Stimulated activated naive CD8-positive, alpha-beta T cell treated with anti-CD3 and anti-CD28 coated beads, Interleukin-15, Interleukin-2, amounts not matched to agents 100 U/mL and 50 U/mL, for 24 hours (primary cell): ENCODE measurements at regions not wholly inside any gene's neighbourhood (a gene's known extent, or its start where the extent isn't known, plus 50 kb on each side); places are given as distances from the start of the nearest gene placed in this dataset.
"Not testable (repeated sequence)": the region's sequence is repeated elsewhere in the genome, so short reads cannot be mapped to it uniquely, and the experiment has no call there.

ENCODE experiments used
- ATAC-seq: fragments of 150-1000 bp; cut with Tn5 transposase; one replicate; pipeline ENCODE4 v1.10.0; 2021
- DNase-seq: peaks from one replicate; pipeline ENCODE4 v3.0.0; 2021

DNA sequence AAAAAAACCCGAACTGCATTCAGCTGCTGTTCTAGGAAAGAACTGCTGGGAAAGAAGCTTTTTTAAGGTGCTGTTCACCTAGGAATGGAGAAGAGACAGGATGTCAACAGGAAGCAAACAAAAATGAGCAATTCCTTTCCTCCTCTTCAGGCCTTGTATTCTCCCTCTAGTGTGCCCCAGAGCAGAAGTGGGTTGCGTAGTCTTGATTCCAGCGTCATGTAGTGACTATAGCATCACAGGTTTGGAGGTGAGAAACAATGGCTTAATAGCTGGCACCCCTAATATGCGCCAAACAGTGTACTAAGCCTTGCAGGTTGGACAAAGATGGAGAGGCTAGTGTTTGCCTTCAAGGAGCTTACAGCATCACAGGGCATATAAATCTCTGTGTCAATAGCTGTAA, 146.3 kb upstream of the LCORL start:
- ATAC-seq (no peak), DNase-seq (no peak)

DNA sequence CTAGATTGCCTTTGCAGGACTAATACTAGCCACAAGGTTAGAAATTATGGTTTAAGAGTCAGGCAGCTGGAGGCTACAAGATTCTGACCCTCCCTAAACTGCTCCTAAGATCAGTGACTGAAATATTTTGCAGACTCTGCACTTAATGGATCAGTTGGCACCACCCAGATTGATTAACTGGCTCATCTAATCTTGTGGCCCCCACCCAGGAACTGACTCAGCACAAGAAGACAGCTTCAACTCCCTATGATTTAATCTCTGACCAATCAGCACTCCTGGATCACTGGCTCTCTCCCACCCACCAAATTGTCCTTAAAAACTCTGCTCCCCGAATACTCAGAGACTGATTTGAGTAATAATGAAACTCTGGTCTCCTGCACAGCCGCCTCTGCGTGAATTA, 145.4 kb upstream of the LCORL start:
- ATAC-seq (no peak), DNase-seq (no peak)

DNA sequence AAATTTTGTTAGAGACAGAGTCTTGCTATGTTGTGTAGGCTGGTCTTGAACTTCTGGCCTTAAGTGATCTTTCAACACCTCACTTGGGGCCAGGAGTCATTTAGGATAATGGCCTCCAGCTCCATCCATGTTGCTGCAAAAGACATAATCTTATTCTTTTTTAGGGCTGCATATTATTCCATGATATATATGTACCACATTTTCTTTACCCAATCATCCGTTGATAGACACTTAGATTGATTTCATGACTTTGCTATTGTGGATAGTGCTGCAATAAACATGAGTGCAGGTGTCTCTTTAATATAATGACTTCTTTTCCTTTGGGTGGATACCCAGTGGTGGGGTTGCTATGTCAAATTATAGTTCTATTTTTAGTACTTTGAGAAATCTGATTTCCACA, 140.9 kb upstream of the LCORL start:
- no peak for ATAC-seq
- DNase-seq, result no peak

DNA sequence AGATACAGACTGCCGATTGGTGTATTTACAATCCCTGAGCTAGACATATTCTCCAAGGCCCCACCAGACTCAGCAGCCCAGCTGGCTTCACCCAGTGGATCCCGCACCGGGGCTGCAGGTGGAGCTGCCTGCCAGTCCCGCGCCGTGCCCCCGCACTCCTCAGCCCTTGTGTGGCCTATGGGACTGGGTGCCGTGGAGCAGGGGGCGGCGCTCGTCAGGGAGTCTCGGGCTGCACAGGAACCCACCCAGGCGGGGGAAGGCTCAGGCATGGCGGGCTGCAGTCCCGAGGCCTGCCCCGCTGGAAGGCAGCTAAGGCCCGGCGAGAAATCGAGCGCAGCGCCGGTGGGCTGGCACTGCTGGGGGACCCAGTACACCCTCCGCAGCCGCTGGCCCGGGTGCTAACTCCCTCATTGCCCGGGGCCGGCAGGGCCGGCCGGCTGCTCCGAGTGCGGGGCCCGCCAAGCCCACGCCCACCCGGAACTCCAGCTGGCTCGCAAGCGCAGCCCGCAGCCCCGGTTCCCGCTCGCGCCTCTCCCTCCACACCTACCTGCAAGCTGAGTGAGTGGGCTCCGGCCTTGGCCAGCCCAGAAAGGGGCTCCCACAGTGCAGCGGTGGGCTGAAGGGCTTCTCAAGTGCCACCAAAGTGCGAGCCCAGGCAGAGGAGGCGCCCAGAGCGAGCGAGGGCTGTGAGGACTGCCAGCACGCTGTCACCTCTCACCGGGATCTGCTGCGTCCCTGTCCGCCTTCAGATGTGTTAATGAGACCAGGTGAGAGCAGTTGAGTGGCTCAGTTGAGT, 137.8 kb upstream of the LCORL start:
- ATAC-seq, DNase-seq: not testable (repeated sequence)

DNA sequence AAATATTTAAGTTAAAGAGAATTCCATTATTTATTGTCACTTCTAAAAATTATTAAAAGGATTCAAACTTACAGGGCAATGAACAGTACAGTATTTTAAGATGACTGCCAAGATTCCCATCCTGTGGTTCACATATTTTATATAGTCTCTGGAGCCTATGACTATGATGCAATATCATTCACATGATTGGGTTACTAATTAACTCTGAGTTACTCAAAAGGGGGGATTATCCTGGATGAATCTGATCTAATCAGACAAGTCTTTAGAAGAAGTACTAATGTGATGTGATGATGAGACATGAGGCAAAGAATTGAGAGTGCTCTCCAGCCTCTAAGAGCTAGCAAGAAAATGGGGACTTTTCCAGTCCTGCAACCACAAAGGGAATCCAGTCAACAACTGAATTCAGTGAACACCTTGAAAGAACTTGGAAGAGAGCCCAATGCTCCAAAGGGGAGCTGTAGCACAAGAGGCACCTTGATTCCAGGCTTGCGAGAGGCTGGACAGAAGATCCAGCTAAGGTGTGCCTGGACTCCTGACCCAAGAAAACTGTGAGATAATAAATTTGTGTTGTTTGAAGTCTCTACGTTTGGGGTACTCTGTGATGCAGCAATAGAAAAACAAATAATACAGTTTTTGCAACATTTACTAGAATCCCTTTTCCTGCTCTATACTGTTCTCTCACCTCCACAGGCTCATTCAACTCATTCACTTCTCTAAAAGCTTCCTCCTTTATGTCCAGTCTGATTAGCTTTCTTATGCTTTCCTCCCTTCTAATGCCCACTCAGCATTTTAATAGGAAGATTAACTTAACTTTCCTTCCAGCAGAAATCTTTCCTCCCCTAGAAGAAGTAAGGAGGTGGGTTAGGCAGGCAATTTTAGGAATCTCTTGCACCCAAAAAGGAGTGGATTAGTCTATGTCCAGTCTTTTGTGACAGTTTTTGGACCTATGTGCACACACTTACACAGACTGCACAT, 133.8 kb upstream of the LCORL start:
- DNase-seq (no peak), ATAC-seq (no peak)

DNA sequence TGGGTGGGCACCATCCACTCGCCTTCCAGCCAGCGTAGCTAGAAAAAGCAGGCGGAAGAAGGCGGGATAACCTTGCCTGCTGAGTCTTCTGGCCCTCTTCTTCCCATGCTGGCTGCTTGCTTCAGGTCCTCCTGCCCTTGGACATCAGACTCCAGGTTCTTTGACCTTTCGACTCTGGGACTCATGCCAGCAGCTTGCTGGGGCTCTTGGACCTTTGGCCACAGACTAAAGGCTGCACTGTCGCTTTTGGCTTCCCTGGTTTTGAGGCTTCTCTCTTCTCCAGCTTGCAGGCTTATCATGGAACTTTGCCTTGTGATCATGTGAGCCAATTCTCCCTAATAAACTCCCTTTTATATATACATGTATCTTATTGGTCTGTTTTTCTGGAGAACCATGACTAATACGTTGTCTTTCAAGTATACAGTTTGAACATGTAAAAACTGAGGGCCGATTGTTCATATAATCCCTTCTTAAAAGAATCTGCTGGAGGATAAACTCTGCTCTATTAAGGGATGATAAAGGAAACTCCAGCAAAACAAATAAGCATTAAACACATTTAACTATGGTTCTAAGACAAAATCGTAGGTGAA, 116.6 kb upstream of the LCORL start:
- ATAC-seq, result no peak
- no peak for DNase-seq

DNA sequence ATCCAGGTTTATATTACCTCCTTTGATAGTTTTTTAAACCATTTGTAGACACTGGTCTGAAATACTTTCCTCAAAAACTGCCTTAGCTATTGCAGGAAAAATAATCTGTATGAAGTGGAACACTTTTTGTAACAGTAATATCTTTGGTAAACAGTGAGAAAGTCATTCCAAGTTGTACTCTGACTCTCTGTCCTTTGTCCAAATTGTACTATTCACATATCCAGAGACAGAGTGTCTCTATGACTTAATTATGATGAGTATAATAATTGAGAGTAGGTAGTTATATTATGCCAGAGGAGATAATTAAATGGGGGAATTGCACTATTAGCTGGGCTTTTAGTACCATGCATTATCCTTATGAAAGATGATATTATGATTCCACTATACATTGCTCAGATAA, 112.6 kb upstream of the LCORL start:
- DNase-seq (no peak), ATAC-seq (no peak)

DNA sequence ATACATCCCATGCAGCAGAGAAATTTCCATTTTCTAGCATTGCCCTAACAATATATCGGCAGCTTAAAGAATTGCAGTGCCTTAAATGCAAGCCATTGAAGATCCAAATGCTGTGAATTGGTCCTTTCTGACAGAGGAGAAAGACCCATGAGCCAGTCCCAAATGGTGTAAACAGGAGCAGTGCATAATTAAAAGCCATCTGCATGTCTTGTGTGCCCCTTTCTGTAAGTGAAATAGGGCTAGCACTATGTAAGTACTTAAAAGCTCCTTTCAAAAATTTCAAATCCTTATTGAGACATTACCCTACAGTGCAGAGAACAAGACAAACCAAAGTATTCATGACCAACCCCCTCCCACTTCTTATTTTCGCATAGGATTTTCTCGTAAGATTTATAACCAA, 108.7 kb upstream of the LCORL start:
- DNase-seq (no peak), ATAC-seq (no peak)

DNA sequence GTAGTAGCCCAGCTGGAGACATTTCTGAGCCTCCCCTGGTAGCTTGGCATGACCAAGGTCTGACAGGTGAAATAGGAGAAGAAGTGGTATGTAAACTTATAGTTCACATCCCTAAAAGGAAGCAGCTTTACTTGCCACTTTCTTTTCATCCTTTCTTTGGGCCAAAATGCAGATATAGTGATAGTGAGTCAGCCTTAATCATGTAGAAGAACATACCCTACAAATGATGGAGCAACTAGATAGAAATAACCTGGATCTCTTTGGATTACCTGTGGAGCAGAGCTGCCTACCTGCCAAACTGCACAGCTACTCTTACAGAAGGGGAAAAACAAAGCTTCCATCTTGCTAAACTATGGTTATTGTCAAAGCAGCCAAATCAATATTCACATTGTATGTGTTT, 106.7 kb upstream of the LCORL start:
- DNase-seq, result no peak
- no peak for ATAC-seq

DNA sequence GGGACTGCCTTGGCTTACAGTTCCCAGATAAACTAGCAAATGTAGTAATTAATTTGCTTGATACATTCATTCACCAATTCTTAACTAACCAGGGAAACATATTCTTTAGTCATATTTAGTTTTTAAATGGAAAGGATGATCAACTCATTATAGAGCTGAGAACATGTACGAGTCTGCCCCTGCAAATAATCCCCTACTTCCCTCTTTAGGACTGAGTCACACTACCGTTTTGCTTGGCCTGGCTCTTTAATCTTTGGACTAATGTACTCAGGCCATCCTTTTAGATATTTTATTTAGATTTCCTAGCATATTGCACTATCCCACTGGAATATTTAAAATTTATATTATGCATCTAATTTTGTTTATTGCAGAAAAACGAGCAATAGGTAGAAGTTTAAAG, 105.5 kb upstream of the LCORL start:
- DNase-seq, result no peak
- ATAC-seq, result no peak

DNA sequence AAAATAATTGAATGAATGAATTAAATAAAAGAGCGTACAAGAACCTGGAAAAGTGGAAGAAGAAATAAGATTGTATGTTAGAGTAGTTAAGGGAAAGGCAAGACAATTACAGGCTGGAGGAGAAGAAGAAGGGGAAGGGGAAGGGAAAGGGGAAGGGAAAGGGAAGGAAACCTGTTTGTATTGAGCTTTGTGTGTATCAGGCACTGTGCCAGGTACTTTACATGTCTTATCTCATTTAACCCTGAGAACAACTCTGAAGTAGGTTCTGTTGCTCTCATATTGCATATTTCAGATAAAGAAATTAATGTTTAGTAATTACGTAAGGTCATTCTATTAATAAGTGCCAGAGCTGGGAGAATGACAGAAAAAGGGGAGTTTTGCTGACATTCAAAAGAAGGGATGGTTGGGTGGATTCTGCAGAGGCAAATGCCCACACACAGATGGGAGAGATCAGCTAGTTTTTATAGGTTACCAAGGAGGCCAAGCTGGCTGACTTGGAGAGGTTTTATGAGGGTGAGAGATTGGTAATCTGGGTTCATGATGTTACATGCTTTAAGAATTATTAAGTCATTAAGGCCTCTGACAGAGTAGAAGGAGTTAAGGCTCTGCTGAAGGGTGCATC, 92.3 kb upstream of the LCORL start:
- DNase-seq (no peak), ATAC-seq (no peak)

DNA sequence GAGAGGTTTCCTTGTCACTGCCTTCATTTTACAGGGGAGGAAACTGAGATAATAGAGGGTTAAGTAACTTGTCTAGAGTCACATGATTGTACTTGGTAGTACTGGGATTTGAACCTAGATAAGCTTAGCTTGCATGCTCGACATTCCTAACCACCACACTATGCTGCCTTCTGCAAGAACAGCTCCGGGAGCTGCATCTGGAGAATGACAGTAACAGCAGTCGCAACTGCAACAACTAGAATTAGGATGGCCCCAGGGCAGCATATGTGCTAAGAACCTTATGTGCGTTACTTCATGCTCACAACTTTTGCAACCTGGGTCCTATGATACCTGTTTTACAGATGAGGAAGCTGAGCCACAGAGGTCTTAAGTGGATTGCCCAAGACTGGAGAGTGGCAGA, 89.5 kb upstream of the LCORL start:
- ATAC-seq, result no peak

DNA sequence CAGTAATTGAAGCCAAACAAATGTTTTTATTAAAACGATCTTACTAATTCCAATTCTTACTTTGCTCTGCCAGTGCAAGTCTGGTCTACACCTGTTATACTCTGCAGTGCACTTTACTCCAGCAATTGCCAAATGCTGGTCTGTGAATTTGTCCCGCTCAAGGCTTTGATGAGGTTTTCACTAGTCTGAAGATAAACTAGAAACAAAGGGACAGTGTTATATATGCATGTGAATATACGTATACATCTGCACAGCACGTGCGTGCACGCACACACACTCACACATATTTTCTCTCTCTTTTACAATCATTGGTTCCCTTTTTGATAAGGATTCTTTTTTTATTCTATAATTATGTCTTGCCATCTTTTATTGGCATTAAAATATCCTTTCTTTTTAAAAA, 88.5 kb upstream of the LCORL start:
- no peak for ATAC-seq
- no peak for DNase-seq

More for the DNA sequence above, 89.5 kb upstream of the LCORL start:
- no peak for DNase-seq

DNA sequence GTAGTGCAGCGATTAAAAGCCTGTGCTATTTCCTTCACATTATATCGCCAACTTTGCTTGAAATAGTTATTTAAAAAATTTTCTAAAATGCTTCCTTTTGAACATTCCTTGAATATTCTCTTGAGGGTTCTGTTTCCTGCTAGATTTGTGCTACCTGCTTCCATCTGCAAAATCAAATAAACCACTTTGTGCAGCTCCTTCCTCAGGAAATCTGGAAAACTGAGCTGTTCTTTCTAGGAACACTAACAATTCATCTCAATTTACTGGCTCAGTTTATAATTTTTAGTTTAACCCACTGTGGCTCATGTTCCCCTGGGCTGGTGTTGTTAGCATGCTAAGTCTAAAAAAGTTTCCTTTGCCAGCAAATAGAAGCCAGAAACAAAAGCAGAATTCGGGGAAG, 88.1 kb upstream of the LCORL start:
- no peak for DNase-seq
- no peak for ATAC-seq

DNA sequence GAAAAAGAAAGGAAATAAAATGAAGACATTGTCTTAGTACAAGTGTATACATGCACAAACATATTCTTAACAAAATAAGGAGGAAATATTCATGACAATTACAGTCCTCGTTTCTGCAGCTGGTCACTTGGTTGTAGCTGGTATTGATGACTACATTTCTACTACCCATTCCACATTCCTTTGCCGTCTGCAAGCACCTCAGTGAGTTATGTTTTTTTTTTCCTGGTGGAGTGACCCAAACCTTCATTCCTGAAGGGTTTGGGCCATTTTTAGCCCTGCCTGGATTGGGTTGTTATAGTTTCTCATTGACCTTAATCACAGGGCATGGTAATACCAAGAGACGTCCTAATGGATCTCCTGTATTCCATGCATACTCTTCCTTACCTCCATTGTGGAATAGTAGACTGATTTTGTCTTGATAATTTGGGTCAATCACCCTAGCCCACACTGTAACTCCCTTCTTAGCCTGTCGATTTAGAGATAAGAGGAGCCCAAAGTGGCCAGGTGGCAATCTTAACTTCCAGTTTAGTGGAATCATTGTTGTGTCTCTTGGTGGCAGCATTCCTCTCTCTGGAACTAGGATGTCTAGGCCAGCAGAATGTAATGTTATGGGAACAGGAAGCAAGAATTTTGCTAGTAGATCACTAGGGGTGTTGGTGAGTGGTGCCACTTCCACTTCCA, 86.4 kb upstream of the LCORL start:
- ATAC-seq, DNase-seq: not testable (repeated sequence)

DNA sequence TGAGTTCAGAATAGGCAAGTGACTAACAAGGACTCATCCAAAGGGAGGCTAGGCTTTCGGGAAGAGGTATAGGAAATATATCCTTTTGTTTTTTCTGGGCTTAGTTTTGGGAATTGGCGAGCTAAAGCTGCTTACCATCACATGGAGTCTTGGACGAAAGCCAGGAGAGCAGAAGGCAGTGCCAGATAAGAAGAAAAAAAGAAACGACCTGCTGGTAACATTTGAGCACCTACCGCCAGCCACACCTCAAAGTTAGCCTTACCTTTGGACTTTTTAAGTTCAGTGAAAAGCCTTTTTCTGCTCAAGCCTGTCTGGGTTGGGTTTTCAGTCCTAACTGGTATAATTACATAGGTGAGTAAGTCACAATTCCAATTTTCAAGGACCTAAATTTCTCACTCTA, 85.1 kb upstream of the LCORL start:
- ATAC-seq, result no peak
- no peak for DNase-seq

DNA sequence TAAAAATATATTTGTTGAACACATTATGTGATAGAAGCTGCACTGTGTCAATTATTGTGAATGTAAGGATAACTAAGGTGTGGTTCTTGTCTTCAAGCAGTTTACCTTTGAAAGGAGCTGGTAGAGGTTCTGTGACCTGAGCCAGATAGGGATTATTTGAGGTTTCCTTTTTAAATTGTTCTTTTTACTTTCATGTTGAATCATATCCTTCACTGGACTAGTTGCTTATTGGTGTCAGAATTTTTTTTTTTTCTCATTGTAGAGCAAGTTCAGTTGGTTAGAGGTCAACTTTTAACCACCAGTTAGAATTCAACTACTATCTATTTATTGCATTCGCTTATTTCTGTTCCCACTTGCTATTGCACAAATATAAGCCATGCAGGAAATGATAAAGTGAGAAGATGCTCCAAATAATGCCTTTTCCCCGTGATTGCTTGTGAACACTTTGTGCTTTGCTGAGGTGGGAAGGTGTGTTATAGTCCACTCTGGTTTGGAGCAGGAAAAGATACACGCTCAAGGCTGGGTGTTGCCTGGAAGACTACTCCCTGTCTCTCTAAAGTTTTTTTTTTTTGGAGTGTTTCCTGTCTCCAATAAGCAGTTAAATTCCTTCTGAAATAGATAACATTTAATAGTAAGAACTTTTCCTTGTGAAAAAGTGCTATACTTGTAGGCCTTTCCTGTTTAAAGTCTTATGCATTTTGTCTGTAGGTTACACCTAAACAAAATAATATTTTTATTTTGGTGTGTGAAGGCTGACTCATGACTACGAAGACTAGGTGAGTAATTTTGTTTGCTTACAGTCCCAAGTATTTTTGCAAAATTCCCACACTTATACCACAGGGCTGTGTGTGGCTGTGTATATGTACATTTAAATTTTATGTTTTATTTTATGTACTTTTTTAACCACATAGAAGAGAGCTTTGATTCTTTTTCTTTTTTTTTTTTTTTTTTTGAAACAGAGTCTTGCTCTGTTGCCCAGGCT, 83.8 kb upstream of the LCORL start:
- DNase-seq (no peak), ATAC-seq (no peak)

DNA sequence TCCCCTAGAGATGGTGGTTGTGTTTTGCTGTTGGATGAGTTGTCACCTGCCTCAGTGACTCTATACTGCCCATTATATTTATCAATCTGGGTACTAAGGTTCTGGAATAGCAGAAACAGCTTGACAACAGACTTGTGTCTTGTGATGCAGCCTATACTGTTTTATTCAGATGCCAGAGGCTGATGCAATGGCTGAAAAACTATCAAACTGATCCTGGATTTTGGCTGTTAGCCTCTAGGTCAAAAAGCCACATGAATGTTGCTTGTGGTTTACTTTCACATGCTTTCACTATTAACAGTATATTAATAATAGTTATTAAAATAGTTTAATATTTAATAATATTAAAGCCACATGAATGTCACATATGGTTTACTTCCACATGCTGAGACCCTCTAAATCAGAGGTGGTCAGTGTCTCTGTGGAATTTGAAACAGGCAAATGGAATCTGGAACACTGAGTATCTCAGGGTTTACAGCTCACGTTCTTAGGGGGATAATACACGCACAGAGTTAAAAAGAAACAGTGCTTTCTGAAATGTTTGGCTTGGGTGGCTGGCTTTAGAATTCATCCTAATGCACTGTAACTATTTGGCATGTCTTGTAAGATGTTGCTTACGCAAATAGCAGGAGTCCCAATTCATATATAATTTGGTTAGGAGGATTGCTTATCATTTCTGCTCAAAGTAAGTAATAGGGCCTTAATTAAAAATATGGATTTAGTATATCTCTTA, 82.5 kb upstream of the LCORL start:
- no peak for DNase-seq
- ATAC-seq, result no peak

DNA sequence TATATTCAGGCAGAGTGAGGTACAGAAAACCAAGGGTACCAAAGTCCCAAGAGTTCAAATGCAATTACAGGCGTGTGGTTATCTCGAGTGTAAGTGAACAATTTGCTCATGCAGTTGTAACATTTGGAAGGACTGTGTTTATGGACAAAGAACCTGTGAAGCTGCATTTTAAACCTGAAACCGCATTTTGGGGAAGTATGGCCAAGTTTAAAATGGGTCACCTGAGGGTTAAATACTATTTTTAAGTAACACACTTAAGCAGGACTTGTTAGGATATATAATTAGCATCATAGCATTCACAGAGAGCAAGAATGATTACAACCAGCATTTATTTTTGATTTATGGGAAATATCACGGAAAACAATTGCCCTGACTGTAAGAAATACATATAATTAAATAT, 79.1 kb upstream of the LCORL start:
- DNase-seq, result no peak
- no peak for ATAC-seq

DNA sequence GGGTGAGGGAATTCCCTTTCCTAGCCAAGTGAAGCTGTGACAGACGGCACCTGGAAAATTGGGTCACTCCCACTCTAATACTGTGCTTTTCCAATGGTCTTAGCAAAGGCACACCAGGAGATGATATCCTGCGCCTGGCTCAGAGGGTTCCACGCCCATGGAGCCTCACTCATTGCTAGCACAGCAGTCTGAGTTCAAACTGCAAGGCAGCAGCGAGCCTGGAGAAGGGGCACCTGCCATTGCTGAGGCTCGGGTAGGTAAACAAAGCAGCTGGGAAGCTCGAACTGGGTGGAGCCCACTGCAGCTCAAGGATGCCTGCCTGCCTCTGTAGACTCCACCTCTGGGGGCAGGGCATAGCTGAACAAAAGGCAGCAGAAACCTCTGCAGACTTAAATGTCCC, 68.9 kb upstream of the LCORL start:
- ATAC-seq, DNase-seq: not testable (repeated sequence)
